HG03460 (cell line): ENCODE measurements at regions not wholly inside any gene's neighbourhood (a gene's known extent, or its start where the extent isn't known, plus 50 kb on each side); places are given as distances from the start of the nearest gene placed in this dataset.
"Not testable (repeated sequence)": the region's sequence is repeated elsewhere in the genome, so short reads cannot be mapped to it uniquely, and the experiment has no call there.

Experiments
- ATAC-seq: cut with Tn5 transposase; IDR thresholded peaks from one replicate; pipeline ENCODE4 v1.9.1; 2021; ENCODE audit not compliant: unreplicated experiment

GRCh38 chr1:99441299-99442095 lies 177.2 kb downstream of the PLPPR4 start:
- ATAC-seq = no peak

GRCh38 chr1:99444211-99444927 lies 180.1 kb downstream of the PLPPR4 start:
- ATAC-seq = not testable (repeated sequence)

DNA sequence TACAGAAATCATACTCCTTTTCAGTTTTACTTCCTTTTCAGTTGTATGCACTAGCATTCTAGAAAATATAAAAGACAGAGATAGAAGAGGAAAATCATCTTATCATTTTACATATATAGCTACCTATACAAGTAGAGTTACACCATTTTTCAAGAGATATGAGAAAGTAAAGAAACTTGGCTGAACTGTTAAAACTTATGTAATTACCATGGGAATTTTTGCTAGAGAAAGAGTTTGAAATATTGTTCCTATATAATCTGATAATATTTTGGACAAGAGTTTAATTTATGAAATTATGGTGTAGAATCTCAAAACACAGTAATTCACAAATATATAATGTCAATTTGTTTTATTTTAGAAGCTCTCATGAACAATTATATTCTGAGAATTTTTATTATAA lies 180.8 kb downstream of the PLPPR4 start:
- ATAC-seq = no peak

DNA sequence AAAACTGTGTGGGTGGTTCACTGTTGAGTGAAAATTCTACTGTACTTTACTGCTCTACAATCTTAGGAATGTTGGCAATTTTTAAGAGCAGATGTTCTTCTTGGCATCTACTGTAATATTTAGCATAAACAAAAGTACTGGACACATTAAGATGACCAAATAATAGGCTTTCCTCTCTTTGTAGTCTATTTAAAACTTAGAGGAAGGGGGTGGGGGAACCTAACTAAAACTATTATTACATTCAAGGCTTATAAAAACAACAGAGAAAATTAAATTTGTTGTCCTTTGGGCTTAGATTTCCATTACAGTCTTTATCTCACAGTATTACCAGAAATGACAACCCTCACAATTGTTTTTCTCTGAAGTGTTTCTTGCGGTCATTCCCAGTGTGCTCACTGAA lies 181.2 kb downstream of the PLPPR4 start:
- no peak for ATAC-seq

DNA sequence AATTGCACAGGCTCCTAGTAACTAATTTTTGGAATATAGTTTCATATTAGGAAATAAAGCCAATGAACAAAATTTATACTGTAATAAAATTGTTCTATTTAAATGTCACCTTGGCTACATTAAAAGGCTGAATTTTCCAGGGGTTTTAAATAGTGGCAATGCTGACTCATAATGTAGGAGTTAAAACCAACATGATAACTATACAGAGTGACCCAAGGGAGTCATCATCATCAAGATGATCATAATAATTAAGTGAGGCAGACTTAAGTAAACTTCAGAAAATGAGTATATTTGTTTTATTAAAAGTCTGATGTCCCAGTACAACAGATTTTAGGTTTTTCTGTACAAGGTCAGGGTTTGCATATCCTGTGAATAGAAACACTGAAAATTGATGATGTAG lies 183.4 kb downstream of the PLPPR4 start:
- ATAC-seq = no peak

- ATAC-seq = no peak
Observed at GRCh38 chr1:99455760-99456159, 190.2 kb upstream of the PALMD start.

- no peak for ATAC-seq
Observed at GRCh38 chr1:99456536-99456935, 189.4 kb upstream of the PALMD start.

DNA sequence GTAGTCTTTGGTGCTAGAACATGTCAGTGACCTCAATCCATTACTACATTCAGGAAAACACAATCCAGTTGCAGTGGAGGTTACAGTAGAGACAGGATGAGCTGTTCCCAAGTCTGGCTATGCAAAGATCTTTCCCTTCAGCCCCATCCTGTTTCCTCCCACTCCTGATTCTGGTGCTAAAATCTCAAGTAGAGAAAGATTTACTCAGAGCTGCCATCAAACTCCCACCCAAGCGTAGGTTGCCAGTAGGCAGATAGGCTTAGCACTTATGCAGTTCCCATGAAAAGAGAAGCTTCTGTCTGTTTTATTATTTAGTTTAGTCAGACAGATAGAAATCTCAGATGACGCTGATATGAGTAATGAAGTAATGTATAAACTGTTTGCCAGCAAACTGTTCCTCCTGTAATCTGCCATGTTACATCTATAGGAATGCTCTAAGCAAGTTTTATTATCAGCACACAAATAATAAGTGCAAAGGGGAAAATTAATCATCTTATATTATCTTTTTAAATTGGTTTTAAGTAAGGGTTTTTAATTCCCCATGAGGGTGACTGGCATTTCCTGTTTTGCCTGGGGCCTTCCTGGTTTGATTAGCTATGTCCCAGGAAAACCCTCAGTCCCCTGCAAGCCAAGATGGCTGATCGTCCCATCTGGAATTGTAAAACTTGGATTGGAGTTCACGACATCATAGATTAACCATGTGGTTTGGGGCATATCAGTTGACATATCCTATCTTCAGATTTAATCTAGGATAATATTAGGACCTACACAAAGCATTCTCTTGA lies 188.3 kb upstream of the PALMD start:
- no peak for ATAC-seq

DNA sequence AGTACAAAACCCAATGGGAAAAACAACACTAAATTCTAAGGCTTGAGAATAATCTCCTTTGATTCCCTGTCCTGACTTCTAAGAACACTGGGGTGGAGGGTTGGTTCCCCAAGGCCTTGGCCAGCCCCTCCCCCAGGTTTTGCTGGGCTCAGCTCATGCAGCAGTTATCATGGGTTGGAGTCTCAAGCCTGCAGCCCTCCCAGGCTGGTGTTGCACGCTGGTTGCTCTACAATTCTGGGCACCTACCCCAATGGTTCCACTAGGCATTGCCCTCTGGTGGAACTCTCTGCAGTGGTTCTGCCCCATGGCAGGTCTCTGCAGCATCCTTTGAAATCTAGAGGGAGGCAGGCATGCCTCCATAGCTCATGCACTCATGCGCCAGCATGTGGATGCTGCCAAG lies 184.4 kb upstream of the PALMD start:
- no peak for ATAC-seq

- ATAC-seq = no peak
Observed at GRCh38 chr1:99464738-99465137, 181.2 kb upstream of the PALMD start.

- no peak for ATAC-seq
Observed at GRCh38 chr1:99465176-99465900, 180.6 kb upstream of the PALMD start.

DNA sequence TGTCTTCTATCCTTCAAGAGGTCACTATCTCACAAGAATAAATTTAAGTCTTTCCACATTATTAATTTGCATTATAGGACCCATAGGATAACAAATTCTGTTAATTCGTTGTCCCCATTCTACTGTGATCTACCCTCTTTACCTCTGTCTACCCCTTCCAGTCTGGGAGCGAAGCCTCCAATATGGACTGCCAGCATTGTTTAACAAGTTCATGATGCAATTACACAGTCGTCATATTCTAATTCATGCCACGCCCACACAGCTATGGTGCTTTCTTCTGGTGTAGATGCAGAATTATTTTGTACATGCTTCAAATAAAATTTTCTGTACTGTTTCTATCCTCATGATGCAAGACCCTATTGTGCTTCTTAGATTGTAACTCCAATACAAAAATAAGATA lies 178.3 kb upstream of the PALMD start:
- no peak for ATAC-seq

GRCh38 chr1:99469550-99469971 lies 176.4 kb upstream of the PALMD start:
- ATAC-seq = no peak

- no peak for ATAC-seq
Observed at GRCh38 chr1:99472893-99473292, 173.0 kb upstream of the PALMD start.

DNA sequence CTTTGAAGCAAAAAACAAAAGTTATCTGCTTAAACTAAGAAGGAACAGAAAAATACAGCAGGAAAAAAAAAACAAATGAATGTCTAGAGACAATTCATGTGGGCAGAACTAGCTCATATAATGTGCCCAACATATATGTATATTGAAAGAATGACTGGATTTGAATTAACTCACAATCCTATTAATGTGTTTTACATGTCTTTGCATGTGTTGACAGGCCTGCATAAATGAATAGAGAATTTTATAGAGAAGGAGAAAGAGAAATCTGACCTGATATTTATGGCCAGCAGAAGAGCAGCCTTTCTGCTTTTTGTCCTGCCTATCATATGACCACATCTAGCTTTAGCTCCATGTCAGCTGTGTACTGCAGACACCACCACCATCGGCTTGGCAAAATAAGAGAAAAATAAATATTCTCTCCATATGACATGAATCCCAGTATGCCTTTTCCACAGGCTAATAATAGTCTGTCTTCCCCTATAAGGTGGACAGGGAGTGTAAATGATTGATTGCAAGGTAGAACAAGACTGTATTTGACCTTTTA lies 171.5 kb upstream of the PALMD start:
- ATAC-seq = no peak

DNA sequence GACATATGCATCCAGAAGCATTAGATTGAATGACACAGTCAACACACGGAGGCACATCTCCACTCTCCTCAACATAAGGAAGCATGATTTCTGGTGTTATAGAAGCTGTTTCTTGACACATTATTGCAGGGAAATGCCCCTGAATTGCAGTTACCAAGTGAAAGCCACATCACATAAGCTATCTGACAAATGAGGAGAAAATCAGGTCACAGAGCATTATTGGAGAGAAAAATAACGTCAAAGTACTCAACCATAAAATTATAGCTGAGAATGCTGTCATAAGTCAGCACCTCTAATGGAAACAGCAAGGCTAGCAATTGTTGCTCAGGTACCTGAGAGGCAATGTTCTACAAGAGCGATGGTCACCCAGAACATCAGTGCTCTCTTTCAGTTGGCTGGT lies 169.9 kb upstream of the PALMD start:
- ATAC-seq = no peak

GRCh38 chr1:99481391-99481996 lies 164.4 kb upstream of the PALMD start:
- no peak for ATAC-seq

GRCh38 chr1:99482286-99482685 lies 163.6 kb upstream of the PALMD start:
- ATAC-seq = no peak

- ATAC-seq = no peak
Observed at GRCh38 chr1:99482750-99483149, 163.2 kb upstream of the PALMD start.

- ATAC-seq = no peak
Observed at GRCh38 chr1:99490031-99490430, 155.9 kb upstream of the PALMD start.
